ENCODE measurements at regions not wholly inside any gene's neighbourhood (a gene's known extent, or its start where the extent isn't known, plus 50 kb on each side); places are given as distances from the start of the nearest gene placed in this dataset.

GRCh38 chr3:177249203-177249602 is 51.9 kb upstream of the TBL1XR1 start:
- DNase-seq (ENCODE audit: low spot score in 2 of 2) = no peak
- no peak overlapping the region for H3K4me3 ChIP-seq
- no peak for TF ChIP-seq POLR2AphosphoS5 (IDR thresholded peaks at IDR 0.05)
- TF ChIP-seq POLR2A (IDR thresholded peaks at IDR 0.05) = no peak
- no peak for TF ChIP-seq CTCF (IDR thresholded peaks at IDR 0.05)

DNA sequence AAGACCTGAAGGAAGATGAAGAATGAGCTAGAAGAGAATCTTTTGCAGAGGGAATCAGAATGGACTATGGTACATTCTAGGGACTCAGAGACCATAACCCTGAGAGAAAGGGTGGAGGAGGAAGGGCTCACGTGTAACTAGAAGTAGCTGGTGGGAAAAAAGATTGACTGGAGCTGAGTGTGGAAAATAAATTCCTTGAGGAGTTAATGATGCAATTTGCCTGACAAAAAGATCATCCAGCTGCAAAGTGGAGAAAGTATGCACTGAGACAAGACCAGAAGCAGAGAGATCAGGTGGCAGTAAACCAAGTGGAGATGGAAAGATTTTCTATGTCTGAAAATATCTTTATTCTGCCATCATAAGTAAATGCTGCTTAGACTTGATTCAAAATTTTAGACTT is 52.9 kb upstream of the TBL1XR1 start:
- TF ChIP-seq POLR2A (IDR thresholded peaks at IDR 0.05) (no peak), CTCF (IDR thresholded peaks at IDR 0.05) (no peak), POLR2AphosphoS5 (IDR thresholded peaks at IDR 0.05) (no peak)
- Histone ChIP-seq H3K4me1 (no peaks in the 10 kb centered on the region), H3K27ac (no peak overlapping the region), H3K9me3 (no peaks in the 10 kb centered on the region), H3K36me3 (no peaks in the 10 kb centered on the region), H3K4me3 (no peak overlapping the region), H3K27me3 (no peaks in the 10 kb centered on the region)
- intact Hi-C loops (cut with DNase I; ENCODE audit: low total_unique reads) = no loop called here
- no peak for DNase-seq (ENCODE audit: low spot score in 2 of 2)

More at GRCh38 chr3:177249203-177249602, 51.9 kb upstream of the TBL1XR1 start:
- H3K9me3 ChIP-seq = no peaks in the 10 kb centered on the region
- intact Hi-C loops (cut with DNase I; ENCODE audit: low total_unique reads) = no loop called here
- no peaks in the 10 kb centered on the region for H3K36me3 ChIP-seq
- no peaks in the 10 kb centered on the region for H3K4me1 ChIP-seq
- H3K27me3 ChIP-seq = no peaks in the 10 kb centered on the region
- no peak overlapping the region for H3K27ac ChIP-seq

DNA sequence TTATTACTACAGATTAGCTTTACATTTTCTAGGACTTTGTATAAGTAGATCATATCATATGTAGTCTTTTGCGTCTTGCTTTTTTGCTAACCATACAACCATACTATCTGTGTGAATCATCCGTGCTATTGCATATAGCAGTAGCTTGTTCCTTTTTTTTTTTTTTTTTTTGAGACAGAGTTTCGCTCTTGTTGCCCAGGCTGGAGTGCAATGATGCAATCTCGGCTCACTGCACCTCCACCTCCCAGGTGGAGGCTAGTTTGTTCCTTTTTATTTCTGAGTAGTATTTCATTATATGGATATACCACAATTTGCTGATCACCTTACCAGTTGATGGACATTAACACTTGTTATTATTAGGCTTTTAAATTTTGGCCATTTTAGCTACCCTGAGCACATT is 54.5 kb upstream of the TBL1XR1 start:
- Histone ChIP-seq H3K4me3 (no peak overlapping the region), H3K27me3 (no peaks in the 10 kb centered on the region), H3K9me3 (no peaks in the 10 kb centered on the region), H3K36me3 (no peaks in the 10 kb centered on the region), H3K4me1 (no peaks in the 10 kb centered on the region), H3K27ac (no peak overlapping the region)
- no peak for DNase-seq (ENCODE audit: low spot score in 2 of 2)
- intact Hi-C loops (cut with DNase I; ENCODE audit: low total_unique reads) = no loop called here
- TF ChIP-seq CTCF (IDR thresholded peaks at IDR 0.05) = no peak

- H3K4me3 ChIP-seq = no peak overlapping the region
- no peaks in the 10 kb centered on the region for H3K4me1 ChIP-seq
- no peaks in the 10 kb centered on the region for H3K36me3 ChIP-seq
- DNase-seq (ENCODE audit: low spot score in 2 of 2) = no peak
- intact Hi-C loops (cut with DNase I; ENCODE audit: low total_unique reads) = no loop called here
- H3K27ac ChIP-seq = no peak overlapping the region
- no peaks in the 10 kb centered on the region for H3K9me3 ChIP-seq
- TF ChIP-seq CTCF (IDR thresholded peaks at IDR 0.05) (no peak), POLR2AphosphoS5 (IDR thresholded peaks at IDR 0.05) (no peak), POLR2A (IDR thresholded peaks at IDR 0.05) (no peak)
- H3K27me3 ChIP-seq = no peaks in the 10 kb centered on the region
These were observed 59.7 kb upstream of the TBL1XR1 start for GRCh38 chr3:177257006-177257405.

DNA sequence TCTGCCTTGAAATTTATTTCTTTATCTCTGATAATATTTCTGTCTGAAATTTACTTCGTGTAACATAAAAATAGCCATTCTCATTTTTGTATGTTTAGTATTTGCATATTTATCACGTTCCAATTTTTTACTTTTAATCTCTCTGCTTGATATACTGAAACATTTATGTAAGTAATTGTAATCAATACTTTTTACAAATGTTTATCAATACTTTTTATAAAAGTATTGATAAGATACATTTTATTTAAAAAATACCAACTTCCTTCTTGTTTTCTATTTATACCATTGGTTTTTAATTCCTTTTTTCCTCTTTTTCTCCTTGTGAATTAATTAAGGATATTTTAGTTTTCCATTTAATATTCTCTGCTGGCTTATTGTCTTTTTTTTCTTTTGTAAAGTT is 60.3 kb upstream of the TBL1XR1 start:
- H3K27me3 ChIP-seq = no peaks in the 10 kb centered on the region
- TF ChIP-seq POLR2A (IDR thresholded peaks at IDR 0.05) = no peak
- TF ChIP-seq CTCF (IDR thresholded peaks at IDR 0.05) = no peak
- no peak for TF ChIP-seq POLR2AphosphoS5 (IDR thresholded peaks at IDR 0.05)
- intact Hi-C loops (cut with DNase I; ENCODE audit: low total_unique reads) = no loop called here

More for the DNA sequence above, 60.3 kb upstream of the TBL1XR1 start:
- Histone ChIP-seq H3K4me1 (no peaks in the 10 kb centered on the region), H3K36me3 (no peaks in the 10 kb centered on the region), H3K9me3 (no peaks in the 10 kb centered on the region), H3K27ac (no peak overlapping the region), H3K4me3 (no peak overlapping the region)
- DNase-seq (ENCODE audit: low spot score in 2 of 2) = no peak

Data from breast epithelium (tissue), 4 donors.